Effector memory CD8-positive, alpha-beta T cell (primary cell): ENCODE measurements at regions not wholly inside any gene's neighbourhood (a gene's known extent, or its start where the extent isn't known, plus 50 kb on each side); places are given as distances from the start of the nearest gene placed in this dataset.
"Not testable (repeated sequence)": the region's sequence is repeated elsewhere in the genome, so short reads cannot be mapped to it uniquely, and the experiment has no call there.

Experiments
- ATAC-seq: fragments of 150-1000 bp; cut with Tn5 transposase; replicated peaks from 2 replicates; pipeline ENCODE4 v1.10.0; 2021; ENCODE audit warnings: mild to moderate bottlenecking, moderate library complexity
- DNase-seq, 3 experiments: peaks; one replicate each; pipeline ENCODE4 v3.0.0; 2021
- H3K27ac Mint-ChIP-seq, 2 donors: one replicate each; pipeline ENCODE4 v1.8.0; 2022; ENCODE audit warnings: mild to moderate bottlenecking in 2 of 2, mixed read lengths in 2 of 2, moderate library complexity in 2 of 2
- H3K27me3 Mint-ChIP-seq, 2 donors: one replicate each; pipeline ENCODE4 v1.8.0; 2022; ENCODE audit warnings: mixed read lengths in 2 of 2
- H3K36me3 Mint-ChIP-seq: one replicate; pipeline ENCODE4 v1.8.0; 2022; ENCODE audit warnings: mild to moderate bottlenecking, moderate library complexity, mixed read lengths; ENCODE audit not compliant: insufficient read depth
- H3K4me1 Mint-ChIP-seq, 2 donors: one replicate each; pipeline ENCODE4 v1.8.0; 2022; ENCODE audit warnings: low read depth in 2 of 2, mixed read lengths in 2 of 2
- H3K4me3 Mint-ChIP-seq, 2 donors: one replicate each; pipeline ENCODE4 v1.8.0; 2022; ENCODE audit warnings: mild to moderate bottlenecking in 2 of 2, mixed read lengths in 2 of 2, moderate library complexity in 2 of 2
- H3K9me3 Mint-ChIP-seq, 2 donors: one replicate each; pipeline ENCODE4 v1.8.0; 2022; ENCODE audit warnings: mixed read lengths in 2 of 2

DNA sequence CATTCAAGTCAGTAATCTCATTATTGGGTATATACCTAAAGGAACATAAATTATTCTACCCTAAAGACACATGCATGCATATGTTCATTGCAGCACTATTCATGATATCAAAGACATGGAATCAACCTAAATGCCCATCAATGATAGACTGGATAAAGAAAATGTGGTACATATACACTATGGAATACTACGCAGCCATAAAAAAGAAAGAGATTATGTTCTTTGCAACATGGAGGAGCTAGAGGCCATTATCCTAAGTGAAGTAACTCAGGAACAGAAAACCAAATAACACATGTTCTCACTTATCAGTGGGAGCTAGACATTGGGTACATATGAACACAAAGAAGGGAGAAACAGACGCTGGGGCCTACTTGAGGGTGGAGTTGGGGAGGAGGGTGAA, 471.4 kb downstream of the SIPA1L2 start:
- not testable (repeated sequence) for H3K36me3 Mint-ChIP-seq, H3K27ac Mint-ChIP-seq, H3K4me1 Mint-ChIP-seq, DNase-seq, H3K4me3 Mint-ChIP-seq, ATAC-seq, H3K9me3 Mint-ChIP-seq
- H3K27me3 Mint-ChIP-seq, result peaks cover 4 to 16% of the 10 kb centered on the region in 2 donors

DNA sequence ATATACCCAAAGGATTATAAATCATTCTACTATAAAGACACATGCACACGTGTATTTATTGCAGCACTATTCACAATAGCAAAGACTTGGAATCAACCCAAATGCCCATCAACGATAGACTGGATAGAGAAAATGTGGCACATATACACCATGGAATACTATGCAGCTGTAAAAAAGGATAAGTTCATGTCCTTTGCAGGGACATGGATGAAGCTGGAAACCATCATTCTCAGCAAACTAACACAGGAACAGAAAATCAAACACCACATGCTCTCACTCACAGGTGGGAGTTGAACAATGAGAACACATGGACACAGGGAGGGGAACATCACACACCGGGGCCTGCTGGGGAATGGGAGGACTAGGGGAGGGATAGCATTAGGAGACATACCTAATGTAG, 473.9 kb downstream of the SIPA1L2 start:
- H3K27me3 Mint-ChIP-seq, result peaks cover 4 to 24% of the 10 kb centered on the region in 2 donors
- H3K9me3 Mint-ChIP-seq, H3K27ac Mint-ChIP-seq, H3K4me1 Mint-ChIP-seq, DNase-seq, ATAC-seq, H3K36me3 Mint-ChIP-seq, H3K4me3 Mint-ChIP-seq: not testable (repeated sequence)

DNA sequence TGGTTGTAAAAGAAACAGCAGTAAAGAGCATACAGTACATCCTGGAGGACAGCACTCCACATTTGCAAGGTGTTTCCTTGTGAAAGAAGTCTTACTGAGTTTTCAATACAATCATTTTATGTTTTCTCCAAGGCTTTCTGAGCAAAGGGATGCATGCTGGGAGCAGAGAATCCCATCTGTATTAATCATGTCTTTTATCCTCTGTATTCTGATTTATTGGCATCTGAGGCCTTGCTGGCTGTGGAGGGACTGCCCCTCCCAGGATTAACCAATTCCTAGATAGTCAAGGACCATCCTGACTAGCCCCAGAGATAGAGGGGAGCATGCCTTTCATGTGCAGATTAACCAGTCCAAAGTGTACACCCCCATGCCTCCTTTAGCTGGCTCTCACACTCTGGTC, 476.3 kb downstream of the SIPA1L2 start:
- ATAC-seq (no peak), DNase-seq (no peak)
- H3K27me3 Mint-ChIP-seq, result peaks cover 7 to 18% of the 10 kb centered on the region in 2 donors
- no peaks in the 10 kb centered on the region for H3K9me3 Mint-ChIP-seq
- H3K4me1 Mint-ChIP-seq, result no peaks in the 10 kb centered on the region
- H3K36me3 Mint-ChIP-seq, result peaks cover 3% of the 10 kb centered on the region
- no peak overlapping the region for H3K27ac Mint-ChIP-seq
- H3K4me3 Mint-ChIP-seq, result no peak overlapping the region

DNA sequence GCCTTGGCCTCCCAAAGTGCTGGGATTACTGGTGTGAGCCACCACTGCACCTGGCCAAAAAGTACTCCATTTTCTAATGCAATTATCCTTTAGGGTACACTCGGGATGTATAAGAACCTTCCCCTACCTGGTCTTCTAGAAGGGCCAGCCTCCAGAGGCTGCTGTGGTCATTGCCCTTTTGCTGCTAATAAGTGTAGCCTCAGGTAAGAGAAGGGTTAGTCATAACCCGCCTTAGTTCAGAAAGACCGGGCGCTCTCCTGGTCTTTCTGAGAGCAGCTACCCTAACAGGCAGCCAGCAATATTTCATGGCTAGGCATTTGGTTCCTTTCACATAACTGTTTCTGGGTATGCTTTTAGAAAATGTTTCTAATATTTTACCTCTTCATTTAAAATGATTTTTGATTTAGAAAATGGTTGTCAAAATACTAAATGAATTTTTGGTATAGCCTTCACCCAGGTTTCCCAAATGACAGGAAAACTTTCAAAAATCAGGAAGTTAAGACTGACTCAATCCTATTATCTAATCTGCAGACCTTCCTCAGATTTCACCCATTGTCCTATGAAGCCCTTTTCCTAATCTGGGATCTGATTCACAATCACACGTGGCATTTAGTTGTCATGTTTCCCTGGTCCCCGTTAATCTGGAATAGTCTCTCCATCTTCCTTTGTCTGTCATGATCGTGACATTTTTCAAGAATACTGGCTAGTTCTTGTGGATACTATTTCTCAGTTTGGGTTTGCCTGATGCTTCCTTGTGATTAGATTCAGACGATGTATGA, 479.0 kb downstream of the SIPA1L2 start:
- no peak overlapping the region for H3K27ac Mint-ChIP-seq
- H3K27me3 Mint-ChIP-seq, result peaks cover 16 to 18% of the 10 kb centered on the region in 2 donors
- H3K4me1 Mint-ChIP-seq, result no peaks in the 10 kb centered on the region
- DNase-seq (no peak), ATAC-seq (no peak)
- peaks cover 3% of the 10 kb centered on the region for H3K36me3 Mint-ChIP-seq
- H3K4me3 Mint-ChIP-seq, result no peak overlapping the region
- H3K9me3 Mint-ChIP-seq, result no peaks in the 10 kb centered on the region

DNA sequence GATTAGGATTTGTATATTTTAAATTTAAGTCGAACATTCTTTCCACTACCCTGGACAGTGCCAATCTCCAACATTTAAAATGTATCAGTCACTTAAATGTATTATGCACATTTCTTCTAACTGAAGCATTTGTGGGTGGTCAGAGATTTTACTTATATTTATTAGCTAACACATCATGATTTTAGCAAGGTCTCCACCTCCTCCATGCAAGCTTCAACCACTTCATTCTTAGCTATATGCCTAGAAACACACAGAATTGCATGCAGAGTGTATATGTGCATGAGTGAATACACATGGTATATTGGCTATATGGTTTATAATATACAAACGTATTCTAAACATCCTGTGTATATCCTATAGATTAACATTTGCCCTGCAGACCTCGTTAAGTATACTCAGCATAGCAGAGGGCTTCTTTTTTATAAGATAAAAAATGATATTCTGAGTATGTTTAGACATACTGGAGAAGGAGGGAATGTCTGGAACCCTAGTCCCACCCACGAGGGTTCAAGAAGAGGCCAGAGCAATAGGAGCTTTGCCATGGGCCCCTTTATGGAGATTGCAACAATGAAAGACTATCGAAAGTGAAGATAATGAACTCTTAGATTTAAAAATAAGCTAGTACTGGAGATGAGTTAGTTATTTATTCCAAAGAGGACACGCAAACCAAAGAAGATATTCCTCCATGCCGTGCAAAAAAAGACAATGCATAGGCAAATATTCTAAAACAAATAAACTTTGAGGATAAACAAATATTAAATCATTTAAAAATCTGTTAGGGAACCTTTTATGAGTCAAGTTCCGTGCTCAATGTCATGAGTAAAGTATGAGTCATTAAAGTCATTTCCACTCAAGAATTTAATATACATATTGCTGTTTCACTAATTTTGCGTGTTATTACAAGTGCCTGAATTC, 480.4 kb downstream of the SIPA1L2 start:
- no peak for ATAC-seq
- DNase-seq, result no peak
- peaks cover 16 to 18% of the 10 kb centered on the region in 2 donors for H3K27me3 Mint-ChIP-seq

DNA sequence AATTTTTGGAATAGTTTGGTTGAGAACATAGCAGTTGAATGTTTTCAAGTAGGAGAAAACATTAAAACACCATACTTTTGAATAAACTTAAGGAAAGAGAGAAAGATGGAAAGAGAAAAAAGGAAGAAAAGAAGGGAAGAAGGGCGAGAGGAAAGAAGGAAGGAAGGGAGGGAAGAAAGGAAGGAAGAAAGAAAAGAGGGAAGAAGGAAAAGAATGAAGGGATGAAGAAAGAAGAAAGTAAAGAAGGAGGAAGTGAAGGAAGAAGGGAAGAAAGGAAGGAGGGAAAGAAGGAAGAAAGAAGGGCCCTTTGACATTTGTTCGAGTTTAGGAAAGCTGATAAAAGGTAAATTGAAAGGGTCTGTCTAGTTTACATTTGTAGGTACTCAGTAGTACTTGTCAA, 482.7 kb downstream of the SIPA1L2 start:
- Mint-ChIP-seq H3K36me3 (no peaks in the 10 kb centered on the region), H3K4me3 (no peak overlapping the region)

More for the DNA sequence above, 480.4 kb downstream of the SIPA1L2 start:
- H3K4me1 Mint-ChIP-seq, result no peaks in the 10 kb centered on the region
- no peak overlapping the region for H3K4me3 Mint-ChIP-seq
- H3K36me3 Mint-ChIP-seq, result peaks cover 3% of the 10 kb centered on the region
- no peaks in the 10 kb centered on the region for H3K9me3 Mint-ChIP-seq
- H3K27ac Mint-ChIP-seq, result no peak overlapping the region

DNA sequence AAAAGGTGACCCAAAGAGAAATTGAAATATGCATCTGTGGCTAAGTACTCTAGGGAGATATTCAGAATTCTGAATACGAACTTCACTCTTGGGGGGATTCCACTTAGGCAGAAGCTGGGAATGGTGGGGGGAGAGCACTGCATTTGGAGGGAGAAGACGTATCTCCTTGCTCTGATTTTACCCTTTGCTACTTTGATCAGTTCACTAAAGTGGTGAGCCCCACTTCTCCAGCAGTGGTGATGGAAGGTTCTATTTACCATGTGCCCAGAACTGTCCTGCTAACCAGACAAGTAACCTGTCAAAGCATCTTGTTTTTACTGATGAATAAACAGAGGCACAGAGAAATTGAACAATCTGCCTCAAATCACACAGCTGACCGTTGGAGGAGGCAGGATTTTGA, 483.4 kb downstream of the SIPA1L2 start:
- H3K36me3 Mint-ChIP-seq, result no peaks in the 10 kb centered on the region
- ATAC-seq (no peak), DNase-seq (no peak)
- H3K9me3 Mint-ChIP-seq, result no peaks in the 10 kb centered on the region
- peaks cover 5 to 16% of the 10 kb centered on the region in 2 donors for H3K27me3 Mint-ChIP-seq
- H3K4me3 Mint-ChIP-seq, result no peak overlapping the region
- no peaks in the 10 kb centered on the region for H3K4me1 Mint-ChIP-seq
- no peak overlapping the region for H3K27ac Mint-ChIP-seq

More for the DNA sequence above, 482.7 kb downstream of the SIPA1L2 start:
- ATAC-seq (no peak), DNase-seq (no peak)
- Mint-ChIP-seq H3K27me3 (peaks cover 6 to 16% of the 10 kb centered on the region in 2 donors), H3K27ac (no peak overlapping the region), H3K4me1 (no peaks in the 10 kb centered on the region), H3K9me3 (no peaks in the 10 kb centered on the region)

DNA sequence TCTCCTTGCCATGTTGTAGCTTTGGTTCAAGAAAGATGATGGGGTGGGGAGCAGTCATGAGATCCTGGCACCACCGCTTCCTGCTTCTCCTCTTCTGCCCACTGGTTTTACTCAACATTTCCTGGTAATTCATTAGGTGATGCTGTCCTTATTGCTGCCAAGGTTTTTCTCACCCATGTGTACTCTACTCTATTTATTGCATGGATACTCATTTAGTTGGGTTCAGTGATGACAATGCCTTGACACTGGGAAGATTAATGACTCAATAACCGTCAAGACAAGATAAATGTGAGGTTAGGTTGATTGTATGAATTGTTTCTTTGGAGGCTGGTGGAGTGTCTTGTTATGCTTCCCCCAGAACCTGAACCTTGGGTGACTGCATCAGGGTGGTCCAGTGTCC, 484.2 kb downstream of the SIPA1L2 start:
- no peak overlapping the region for H3K4me3 Mint-ChIP-seq
- no peak overlapping the region for H3K27ac Mint-ChIP-seq
- H3K36me3 Mint-ChIP-seq, result no peaks in the 10 kb centered on the region
- peaks cover 0 to 1% of the 10 kb centered on the region in 2 donors for H3K9me3 Mint-ChIP-seq
- DNase-seq (no peak), ATAC-seq (no peak)
- H3K27me3 Mint-ChIP-seq, result peaks cover 0 to 16% of the 10 kb centered on the region in 2 donors
- no peaks in the 10 kb centered on the region for H3K4me1 Mint-ChIP-seq

DNA sequence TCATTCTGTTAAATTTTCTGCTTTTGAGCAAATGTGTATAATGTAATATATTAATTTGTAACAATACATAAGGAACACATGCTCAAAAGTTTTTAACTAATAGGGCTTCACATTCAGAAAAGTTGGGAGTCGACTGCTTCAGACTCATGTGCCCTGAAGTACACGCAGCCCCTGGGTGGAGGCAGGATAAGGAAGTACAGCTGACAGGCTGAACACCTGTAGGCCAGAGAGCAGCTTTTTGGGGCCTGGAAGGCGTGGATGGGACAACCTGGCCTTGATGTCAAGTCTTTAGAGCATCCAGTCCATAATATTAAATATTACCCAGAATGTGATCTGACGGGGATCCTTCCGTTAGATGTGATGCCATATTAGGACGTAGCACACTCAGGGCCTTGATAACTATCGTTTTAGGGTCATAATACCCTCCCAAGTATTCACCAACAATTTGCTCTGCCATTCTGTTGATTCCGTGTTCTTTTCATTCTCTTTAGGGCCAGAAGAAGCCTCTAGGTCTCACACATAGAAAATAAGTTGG, 485.2 kb downstream of the SIPA1L2 start:
- DNase-seq (no peak), ATAC-seq (no peak)
- no peak overlapping the region for H3K27ac Mint-ChIP-seq
- H3K9me3 Mint-ChIP-seq, result peaks cover 0 to 2% of the 10 kb centered on the region in 2 donors
- no peaks in the 10 kb centered on the region for H3K36me3 Mint-ChIP-seq
- no peak overlapping the region for H3K4me3 Mint-ChIP-seq
- peaks cover 0 to 16% of the 10 kb centered on the region in 2 donors for H3K27me3 Mint-ChIP-seq
- H3K4me1 Mint-ChIP-seq, result no peaks in the 10 kb centered on the region

DNA sequence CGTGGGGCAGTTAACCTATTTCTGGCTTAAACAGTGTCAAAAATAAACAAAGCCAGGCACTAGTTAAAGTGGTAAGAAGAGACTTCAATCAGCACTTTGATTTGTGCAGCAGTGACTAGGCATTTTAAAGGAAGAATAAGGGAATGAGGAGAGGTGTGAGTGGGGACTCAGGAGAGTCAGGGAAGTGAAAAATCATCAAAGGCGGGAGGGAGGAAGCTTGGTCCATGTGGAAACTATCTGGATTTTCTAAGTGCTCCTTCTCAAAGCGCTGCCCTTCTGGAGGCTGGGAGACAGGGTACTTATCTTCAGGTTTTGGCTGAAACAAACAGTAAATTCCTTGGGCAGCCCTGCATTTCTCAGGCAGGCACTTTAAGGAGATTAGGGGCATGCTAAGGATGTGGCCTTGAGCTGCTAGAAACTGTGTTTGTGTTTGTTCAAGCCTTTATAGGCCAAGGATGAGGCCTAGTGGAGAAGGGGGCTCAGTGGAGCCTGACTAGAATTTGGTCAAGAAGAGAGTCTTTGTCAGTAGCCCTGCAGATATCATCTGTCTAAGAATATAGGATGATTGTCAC, 486.5 kb downstream of the SIPA1L2 start:
- Mint-ChIP-seq H3K36me3 (no peaks in the 10 kb centered on the region), H3K9me3 (peaks cover 0 to 2% of the 10 kb centered on the region in 2 donors), H3K4me3 (no peak overlapping the region), H3K27me3 (peaks cover 9 to 16% of the 10 kb centered on the region in 2 donors), H3K27ac (no peak overlapping the region), H3K4me1 (no peaks in the 10 kb centered on the region)
- ATAC-seq (no peak), DNase-seq (no peak)

DNA sequence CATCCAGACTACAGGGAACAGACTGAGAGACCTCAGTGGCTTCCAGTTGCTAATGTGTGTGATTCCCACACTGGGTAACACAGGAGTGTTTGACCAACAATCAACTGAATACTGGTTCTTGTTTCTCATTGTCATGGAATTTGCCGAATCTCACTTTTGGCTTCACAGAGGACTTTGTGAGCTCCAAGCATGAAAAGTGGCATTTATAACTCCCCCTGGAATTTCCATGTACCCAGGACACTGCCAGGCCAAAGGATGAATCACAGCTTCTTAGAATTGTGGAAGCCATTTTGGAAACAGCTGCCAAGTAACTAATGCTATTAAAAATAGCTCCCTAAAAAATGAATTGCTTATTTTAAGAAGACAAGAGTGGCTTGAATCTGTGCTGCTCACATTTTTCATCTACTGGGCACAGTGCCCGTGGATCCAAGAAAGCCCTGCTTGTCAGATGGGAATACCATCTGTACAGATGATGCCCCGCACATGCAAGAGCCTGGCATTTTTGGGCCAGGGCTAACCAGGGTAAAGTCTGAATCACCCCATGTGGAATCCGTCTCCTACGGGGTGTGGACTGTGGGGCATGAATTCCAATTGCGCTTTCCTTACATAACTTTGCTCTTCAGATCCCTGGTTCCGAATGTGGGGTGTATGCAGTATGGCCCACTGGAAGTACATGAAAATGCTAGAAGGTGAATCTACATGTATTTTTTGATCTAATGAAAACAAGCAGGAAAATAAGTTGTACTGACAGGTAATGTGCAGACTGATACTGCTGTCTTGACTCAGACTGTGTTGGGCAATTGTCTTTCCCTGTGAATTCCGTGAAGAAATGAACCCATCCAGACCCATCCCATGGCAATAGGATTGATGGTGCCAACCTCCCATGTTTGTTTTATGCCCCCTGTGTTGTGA, 487.3 kb downstream of the SIPA1L2 start:
- no peaks in the 10 kb centered on the region for H3K4me1 Mint-ChIP-seq
- no peaks in the 10 kb centered on the region for H3K36me3 Mint-ChIP-seq
- no peak for ATAC-seq
- peaks cover 0 to 2% of the 10 kb centered on the region in 2 donors for H3K9me3 Mint-ChIP-seq
- peaks cover 9 to 10% of the 10 kb centered on the region in 2 donors for H3K27me3 Mint-ChIP-seq
- no peak for DNase-seq
- H3K4me3 Mint-ChIP-seq, result no peak overlapping the region
- no peak overlapping the region for H3K27ac Mint-ChIP-seq

DNA sequence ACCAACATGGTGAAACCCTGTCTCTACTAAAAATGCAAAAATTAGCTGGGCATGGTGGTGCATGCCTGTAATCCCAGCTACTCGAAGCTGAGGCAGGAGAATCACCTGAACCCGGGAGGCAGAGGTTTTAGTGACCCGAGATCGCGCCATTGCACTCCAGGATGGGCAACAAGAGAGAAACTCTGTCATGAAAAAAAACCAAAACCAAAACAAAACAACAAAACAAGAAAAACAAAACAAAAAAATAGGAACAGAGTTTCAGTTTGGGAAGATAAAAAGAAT, 488.8 kb downstream of the SIPA1L2 start:
- H3K4me3 Mint-ChIP-seq, H3K27ac Mint-ChIP-seq, H3K36me3 Mint-ChIP-seq, DNase-seq, ATAC-seq, H3K4me1 Mint-ChIP-seq, H3K9me3 Mint-ChIP-seq: not testable (repeated sequence)
- H3K27me3 Mint-ChIP-seq, result peaks cover 6 to 13% of the 10 kb centered on the region in 2 donors
